GM21360 (cell line): ENCODE measurements at regions not wholly inside any gene's neighbourhood (a gene's known extent, or its start where the extent isn't known, plus 50 kb on each side); places are given as distances from the start of the nearest gene placed in this dataset.
"Not testable (repeated sequence)": the region's sequence is repeated elsewhere in the genome, so short reads cannot be mapped to it uniquely, and the experiment has no call there.

Source experiments
- ATAC-seq: cut with Tn5 transposase; IDR thresholded peaks from one replicate; pipeline ENCODE4 v1.9.1; 2021; ENCODE audit warnings: mild to moderate bottlenecking, moderate library complexity; ENCODE audit not compliant: unreplicated experiment

- ATAC-seq: no peak
These were observed 223.8 kb upstream of the ECI2 start for GRCh38 chr6:4359108-4359730.

DNA sequence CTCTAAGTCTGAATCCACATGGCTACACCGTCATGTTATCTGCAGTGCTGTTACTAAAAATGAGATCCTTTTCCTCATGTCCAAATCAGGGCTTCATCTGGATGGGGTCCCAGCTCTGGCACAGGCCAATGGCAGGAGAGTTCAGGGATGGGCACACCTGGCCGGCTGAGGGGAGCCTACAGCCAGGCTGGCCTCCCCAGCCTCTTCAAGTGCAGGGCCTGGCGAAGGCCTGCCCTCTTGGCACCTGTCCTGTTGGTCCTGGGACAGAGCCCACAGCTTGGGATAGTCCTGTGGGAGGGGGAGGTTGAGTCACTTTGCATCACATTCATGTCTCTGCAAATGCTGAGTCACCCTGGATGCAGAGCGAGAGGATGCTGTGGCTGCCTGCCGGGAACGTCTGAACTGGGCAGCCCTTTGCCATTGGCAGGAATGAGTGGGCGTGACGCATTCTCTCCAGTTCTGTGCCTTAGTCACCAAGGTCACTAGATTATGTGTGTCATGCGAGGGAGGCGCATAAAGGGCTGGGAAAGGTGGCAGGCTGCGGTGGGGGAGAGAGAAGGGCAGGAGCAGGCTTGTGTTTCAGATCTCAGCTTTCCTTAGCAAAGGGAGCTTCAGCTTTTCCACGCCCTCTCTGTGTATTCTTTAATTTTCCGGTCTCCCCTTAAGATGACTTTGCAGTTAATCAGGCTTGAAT, 223.2 kb upstream of the ECI2 start:
- no peak for ATAC-seq

GRCh38 chr6:4357660-4358152, 222.3 kb upstream of the ECI2 start:
- ATAC-seq: not testable (repeated sequence)

- no peak for ATAC-seq
These were observed 221.7 kb upstream of the ECI2 start for GRCh38 chr6:4356899-4357659.

DNA sequence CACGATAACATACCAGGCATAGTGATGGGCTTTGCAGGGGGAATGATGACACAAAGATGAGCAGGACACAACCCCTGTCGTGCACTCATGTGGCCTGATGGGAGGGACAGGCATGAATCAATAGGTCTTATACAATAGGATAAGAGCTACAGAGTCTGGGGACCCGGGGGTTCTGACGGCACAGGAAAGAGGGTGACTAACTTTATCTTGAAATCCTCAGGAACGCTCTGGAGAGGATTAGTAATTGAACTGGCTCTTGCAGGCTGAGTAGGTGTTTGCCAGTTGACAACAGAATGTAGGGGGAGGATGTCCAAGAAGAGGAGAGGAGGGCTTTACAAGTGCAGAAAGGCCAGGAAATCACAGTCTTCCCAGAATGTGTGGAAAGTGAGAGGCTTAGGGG, 219.9 kb upstream of the ECI2 start:
- no peak for ATAC-seq

GRCh38 chr6:4354181-4354580, 218.8 kb upstream of the ECI2 start:
- ATAC-seq: no peak

- no peak for ATAC-seq
These were observed 217.4 kb upstream of the ECI2 start for GRCh38 chr6:4352731-4353130.

GRCh38 chr6:4352322-4352669, 216.9 kb upstream of the ECI2 start:
- no peak for ATAC-seq

GRCh38 chr6:4351520-4352321, 216.3 kb upstream of the ECI2 start:
- ATAC-seq: no peak

GRCh38 chr6:4350567-4351519, 215.5 kb upstream of the ECI2 start:
- ATAC-seq: no peak

GRCh38 chr6:4349931-4350330, 214.6 kb upstream of the ECI2 start:
- no peak for ATAC-seq

DNA sequence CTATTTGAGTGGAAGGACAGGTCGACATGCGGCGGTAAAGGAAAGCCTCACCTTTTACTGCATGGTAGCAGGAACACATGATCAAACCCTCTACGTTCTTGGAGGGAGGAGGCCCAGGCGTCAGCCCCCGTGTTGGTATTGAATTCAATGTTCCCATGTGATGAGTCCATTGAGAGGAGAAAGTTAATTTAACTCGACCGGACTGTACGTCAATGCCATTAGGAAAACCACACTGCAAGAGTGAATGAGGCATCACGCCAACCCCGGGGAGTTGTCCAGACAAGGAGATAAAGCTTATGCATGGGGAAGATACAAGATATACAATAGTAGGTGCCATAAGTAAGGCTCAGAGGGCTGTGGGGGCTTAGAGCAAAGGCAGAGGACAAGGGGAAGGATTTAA, 213.9 kb upstream of the ECI2 start:
- ATAC-seq: no peak

- ATAC-seq: peak; percentile 55
These were observed 213.2 kb upstream of the ECI2 start for GRCh38 chr6:4348462-4349112.

- no peak for ATAC-seq
These were observed 212.5 kb upstream of the ECI2 start for GRCh38 chr6:4347877-4348276.

DNA sequence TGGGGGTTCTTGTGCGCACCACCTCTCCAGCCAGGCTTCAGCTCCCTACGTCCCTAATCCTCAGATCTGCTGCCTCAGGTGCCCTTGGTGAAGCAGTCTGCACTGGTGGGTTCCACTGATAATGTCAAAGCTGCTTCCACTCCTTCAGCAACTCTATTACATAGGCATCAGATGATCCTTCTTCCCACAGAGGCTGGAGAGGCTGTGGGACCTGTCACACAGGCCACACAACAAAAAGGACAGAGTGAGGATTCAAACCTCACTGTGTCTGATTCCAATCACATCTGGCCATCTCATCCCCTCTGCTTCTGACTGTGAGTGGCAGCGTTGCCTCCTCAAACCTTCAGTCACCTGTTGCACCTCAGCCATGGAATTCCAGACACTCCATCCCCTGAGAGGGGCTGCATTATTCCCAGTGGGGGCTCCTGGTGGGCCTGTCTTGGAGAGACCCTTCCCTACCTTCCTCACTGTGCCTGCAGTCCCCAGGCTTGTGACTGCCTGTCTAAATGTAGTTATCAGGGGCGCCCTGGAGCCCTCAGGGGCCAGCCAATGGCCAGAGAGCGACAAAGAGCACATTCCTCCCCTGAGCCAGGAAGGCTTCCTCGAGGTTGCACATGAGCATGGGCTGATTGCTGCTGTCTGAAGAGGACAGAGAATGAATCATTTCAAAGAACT, 211.4 kb upstream of the ECI2 start:
- ATAC-seq: no peak

GRCh38 chr6:4345543-4345942, 210.2 kb upstream of the ECI2 start:
- ATAC-seq: no peak

DNA sequence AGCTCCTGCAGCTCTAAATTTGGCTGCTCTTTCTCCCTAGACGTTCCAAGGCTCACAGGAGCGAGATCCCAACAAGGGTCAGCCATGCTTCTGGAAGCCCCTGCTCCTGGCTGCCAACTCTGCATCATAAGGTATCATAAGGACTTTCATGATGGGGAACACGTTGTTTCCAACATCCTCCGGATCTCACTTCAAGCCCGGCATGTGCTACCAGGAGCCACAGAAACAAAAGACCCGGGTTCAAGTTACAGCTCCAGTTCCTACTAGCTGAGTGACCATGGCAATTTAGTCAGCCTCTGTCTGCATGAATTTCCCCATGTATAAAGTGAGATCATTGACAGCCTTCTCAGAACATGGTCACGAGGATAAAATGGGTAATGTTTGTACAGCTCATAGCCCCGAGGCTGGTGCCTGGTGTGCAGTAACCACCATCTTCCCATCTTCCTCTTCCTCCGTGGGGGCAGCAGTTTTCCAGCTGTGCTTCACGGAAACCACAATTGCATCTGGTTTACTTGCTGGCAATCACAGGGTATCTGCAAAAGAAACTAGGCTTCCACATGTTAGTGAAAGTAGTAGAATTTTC, 209.0 kb upstream of the ECI2 start:
- no peak for ATAC-seq

GRCh38 chr6:4342407-4343137, 207.2 kb upstream of the ECI2 start:
- ATAC-seq: no peak
